ENCODE measurements at regions not wholly inside any gene's neighbourhood (a gene's known extent, or its start where the extent isn't known, plus 50 kb on each side); places are given as distances from the start of the nearest gene placed in this dataset.

GRCh38 chr13:27853861-27854260 lies 61.6 kb downstream of the GSX1 start:
- intact Hi-C loops (cut with DNase I; ENCODE audit: low total_unique reads) = no loop called here
- TF ChIP-seq POLR2A (IDR thresholded peaks at IDR 0.05) (no peak), POLR2AphosphoS5 (IDR thresholded peaks at IDR 0.05) (no peak), EP300 (IDR thresholded peaks at IDR 0.05) (no peak), CTCF (IDR thresholded peaks at IDR 0.05) (no peak)
- WGBS, 5 donors = 70 to 85% (median 79%) methylated on average over 7 of the region's 7 CpGs
- Histone ChIP-seq H3K4me1 (no peaks in the 10 kb centered on the region), H3K4me3 (no peak overlapping the region), H3K27me3 (peaks cover 3 to 88% (median 11%) of the 10 kb centered on the region in 3 donors), H3K27ac (no peak overlapping the region), H3K36me3 (no peaks in the 10 kb centered on the region), H3K9me3 (no peaks in the 10 kb centered on the region)
- DNase-seq = no peak

- WGBS, 5 donors = 71 to 89% (median 80%) methylated on average over 1 of the region's 1 CpG
- Histone ChIP-seq H3K36me3 (no peaks in the 10 kb centered on the region), H3K4me3 (no peak overlapping the region), H3K27ac (no peak overlapping the region), H3K9me3 (no peaks in the 10 kb centered on the region), H3K4me1 (no peaks in the 10 kb centered on the region), H3K27me3 (peaks cover 3 to 94% (median 11%) of the 10 kb centered on the region in 3 donors)
- DNase-seq = no peak
- TF ChIP-seq POLR2A (IDR thresholded peaks at IDR 0.05) (no peak), EP300 (IDR thresholded peaks at IDR 0.05) (no peak), POLR2AphosphoS5 (IDR thresholded peaks at IDR 0.05) (no peak)
- intact Hi-C loops (cut with DNase I; ENCODE audit: low total_unique reads) = no loop called here
Observed at GRCh38 chr13:27854606-27855005, 62.3 kb downstream of the GSX1 start.

DNA sequence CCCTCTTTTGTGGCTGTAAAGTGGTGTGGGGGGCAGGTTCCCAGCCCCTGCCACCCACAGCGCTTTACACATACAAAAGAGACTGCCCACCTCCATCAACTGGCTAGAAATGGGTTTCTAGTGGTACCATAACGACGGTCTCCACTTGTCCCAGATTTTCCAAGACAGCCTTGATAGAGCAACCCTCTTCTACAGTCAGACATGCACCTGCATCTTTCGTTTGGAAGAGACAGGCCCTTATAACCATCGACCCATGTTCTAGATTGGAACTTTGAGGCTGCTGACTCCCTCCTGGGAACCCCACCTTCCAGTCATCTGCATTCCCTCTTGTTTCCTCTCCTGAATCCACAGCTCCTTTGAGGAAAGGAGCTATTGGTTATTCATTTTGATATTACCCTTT lies 63.1 kb downstream of the GSX1 start:
- no peak for TF ChIP-seq POLR2A (IDR thresholded peaks at IDR 0.05)
- TF ChIP-seq POLR2AphosphoS5 (IDR thresholded peaks at IDR 0.05) = no peak
- no peak for TF ChIP-seq CTCF (IDR thresholded peaks at IDR 0.05)
- TF ChIP-seq EP300 (IDR thresholded peaks at IDR 0.05) = no peak
- Histone ChIP-seq H3K27ac (no peak overlapping the region), H3K4me3 (no peak overlapping the region), H3K36me3 (no peaks in the 10 kb centered on the region), H3K9me3 (no peaks in the 10 kb centered on the region), H3K4me1 (no peaks in the 10 kb centered on the region), H3K27me3 (peaks cover 3 to 98% (median 11%) of the 10 kb centered on the region in 3 donors)
- intact Hi-C loops (cut with DNase I; ENCODE audit: low total_unique reads) = no loop called here
- 79 to 93% (median 86%) methylated on average over 5 of the region's 5 CpGs for WGBS, 5 donors
- DNase-seq = no peak

- WGBS, 5 donors = 59 to 79% (median 74%) methylated on average over 9 to 10 of the region's 10 CpGs
- TF ChIP-seq EP300 (IDR thresholded peaks at IDR 0.05) (no peak), POLR2AphosphoS5 (IDR thresholded peaks at IDR 0.05) (no peak), POLR2A (IDR thresholded peaks at IDR 0.05) (no peak), CTCF (IDR thresholded peaks at IDR 0.05) (no peak)
- peak in 1 of 2 donors; percentile 33 for DNase-seq
- intact Hi-C loops (cut with DNase I; ENCODE audit: low total_unique reads) = no loop called here
- no peaks in the 10 kb centered on the region for H3K36me3 ChIP-seq
- H3K4me1 ChIP-seq = no peaks in the 10 kb centered on the region
- H3K4me3 ChIP-seq = no peak overlapping the region
- no peak overlapping the region for H3K27ac ChIP-seq
- H3K27me3 ChIP-seq = peaks cover 3 to 99% (median 11%) of the 10 kb centered on the region in 3 donors
- no peaks in the 10 kb centered on the region for H3K9me3 ChIP-seq
Observed at GRCh38 chr13:27857282-27857681, 62.5 kb upstream of the PDX1 start.

GRCh38 chr13:27858046-27858445 lies 61.8 kb upstream of the PDX1 start:
- intact Hi-C loops (cut with DNase I; ENCODE audit: low total_unique reads) = no loop called here
- TF ChIP-seq CTCF (IDR thresholded peaks at IDR 0.05) (no peak), EP300 (IDR thresholded peaks at IDR 0.05) (no peak), POLR2A (IDR thresholded peaks at IDR 0.05) (no peak), POLR2AphosphoS5 (IDR thresholded peaks at IDR 0.05) (no peak)
- WGBS, 5 donors = 74 to 82% (median 81%) methylated on average over 5 of the region's 5 CpGs

More at GRCh38 chr13:27858046-27858445, 61.8 kb upstream of the PDX1 start:
- Histone ChIP-seq H3K4me3 (no peak overlapping the region), H3K36me3 (no peaks in the 10 kb centered on the region), H3K9me3 (no peaks in the 10 kb centered on the region), H3K4me1 (no peaks in the 10 kb centered on the region), H3K27ac (no peak overlapping the region), H3K27me3 (peaks cover 0 to 99% (median 10%) of the 10 kb centered on the region in 3 donors)
- no peak for DNase-seq

All from stomach (tissue), 8 donors.